HG02759 (cell line): ENCODE measurements at regions not wholly inside any gene's neighbourhood (a gene's known extent, or its start where the extent isn't known, plus 50 kb on each side); places are given as distances from the start of the nearest gene placed in this dataset.
A peak's percentile ranks its signal among the peaks of the same experiment; 100 is the strongest.

ENCODE experiments used
- ATAC-seq: cut with Tn5 transposase; IDR thresholded peaks from one replicate; pipeline ENCODE4 v1.9.1; 2021; ENCODE audit warnings: mild to moderate bottlenecking, moderate library complexity; ENCODE audit not compliant: unreplicated experiment

DNA sequence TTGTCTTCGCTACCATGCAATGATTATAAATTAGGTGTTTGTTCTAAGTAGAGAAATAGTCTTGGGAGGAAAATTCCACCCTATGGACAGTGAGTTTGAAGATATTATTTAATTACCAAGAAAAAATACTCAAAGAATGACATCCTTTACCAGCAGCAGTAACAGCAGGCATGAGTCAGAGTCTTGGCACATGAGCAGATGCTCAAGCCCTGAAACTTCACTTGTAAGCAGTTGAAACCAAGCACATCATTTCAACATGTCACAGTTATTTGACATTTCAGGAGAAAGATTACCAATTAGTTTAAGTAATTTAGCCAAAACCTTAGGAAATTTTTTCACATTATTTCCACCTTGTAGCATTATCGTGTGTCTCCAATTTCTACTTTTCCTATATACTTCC lies 99.2 kb downstream of the C12orf50 start:
- ATAC-seq: no peak

DNA sequence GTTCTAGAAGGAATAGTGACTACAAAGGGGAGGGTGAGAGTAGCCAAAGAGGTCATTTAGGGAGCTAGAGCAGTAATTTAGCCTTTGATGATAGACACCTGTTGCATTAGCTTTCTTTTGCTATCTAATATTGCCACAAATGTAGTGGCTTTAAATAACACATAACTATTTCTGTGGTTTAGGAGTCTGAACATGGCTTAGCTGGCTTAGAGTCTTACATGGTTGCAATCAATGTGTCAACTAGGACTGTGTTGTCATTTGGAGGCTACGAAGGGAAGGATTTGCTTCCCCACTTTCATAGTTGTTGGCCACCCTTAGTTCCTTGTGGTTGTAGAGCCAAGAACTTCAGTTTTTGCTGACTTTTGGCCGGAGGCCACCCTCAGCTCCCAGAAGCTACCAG lies 99.9 kb downstream of the C12orf50 start:
- no peak for ATAC-seq

DNA sequence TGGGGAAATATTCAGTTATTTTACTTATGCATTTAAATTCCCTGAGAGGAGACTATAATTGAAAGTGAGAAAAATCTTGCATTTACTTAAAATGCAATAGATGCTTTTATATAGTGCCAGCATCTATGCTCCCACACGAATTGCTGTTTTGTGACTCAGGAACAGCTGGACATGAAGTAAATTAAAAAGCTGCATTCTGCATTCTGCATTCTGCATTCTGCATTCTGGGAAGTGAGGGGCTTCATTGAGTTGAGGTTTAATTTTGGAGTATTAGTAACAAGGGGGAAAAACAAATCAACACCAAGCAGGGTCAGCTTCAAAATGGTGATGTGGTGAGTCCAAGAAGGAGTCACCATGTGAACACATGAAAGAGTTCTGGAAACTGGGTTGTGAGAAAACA lies 101.2 kb downstream of the C12orf50 start:
- ATAC-seq: no peak

DNA sequence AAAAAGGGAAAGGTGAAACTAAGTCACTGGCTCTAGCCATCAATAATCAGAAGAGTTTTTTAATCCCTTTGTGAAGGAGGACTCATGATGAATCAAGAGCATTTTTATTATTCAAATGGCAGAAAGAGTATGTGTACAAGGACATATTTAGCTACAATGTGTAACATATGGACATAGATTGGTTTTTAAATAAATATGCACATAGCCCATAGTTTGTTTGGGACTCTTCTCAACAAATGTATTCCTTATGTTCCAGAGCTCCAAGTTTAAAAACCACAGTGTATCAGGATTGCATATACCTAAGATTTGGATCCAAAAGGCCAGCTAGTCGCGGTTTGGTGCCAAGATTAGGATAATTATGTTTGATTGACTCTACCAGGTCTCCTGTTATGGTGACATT lies 104.2 kb downstream of the C12orf50 start:
- ATAC-seq: no peak

DNA sequence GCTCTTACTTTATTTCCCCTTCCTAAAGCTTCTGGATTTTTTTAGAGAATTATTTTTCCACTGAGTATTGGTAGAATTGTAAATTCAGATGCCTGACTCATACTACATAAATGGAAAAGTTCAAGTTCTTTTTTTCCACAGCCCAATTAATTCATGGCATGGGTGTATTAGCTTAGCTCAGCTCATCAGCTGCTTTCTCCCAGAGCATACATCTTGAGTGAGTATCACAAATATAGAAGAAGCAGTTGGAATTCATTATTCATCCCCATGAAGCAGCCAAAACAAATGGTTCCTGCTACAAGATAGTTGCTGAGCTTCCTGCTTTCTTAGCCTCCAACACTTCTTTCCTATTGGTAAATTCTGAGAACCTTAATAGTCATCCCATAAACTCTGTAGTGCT lies 105.1 kb downstream of the C12orf50 start:
- no peak for ATAC-seq

DNA sequence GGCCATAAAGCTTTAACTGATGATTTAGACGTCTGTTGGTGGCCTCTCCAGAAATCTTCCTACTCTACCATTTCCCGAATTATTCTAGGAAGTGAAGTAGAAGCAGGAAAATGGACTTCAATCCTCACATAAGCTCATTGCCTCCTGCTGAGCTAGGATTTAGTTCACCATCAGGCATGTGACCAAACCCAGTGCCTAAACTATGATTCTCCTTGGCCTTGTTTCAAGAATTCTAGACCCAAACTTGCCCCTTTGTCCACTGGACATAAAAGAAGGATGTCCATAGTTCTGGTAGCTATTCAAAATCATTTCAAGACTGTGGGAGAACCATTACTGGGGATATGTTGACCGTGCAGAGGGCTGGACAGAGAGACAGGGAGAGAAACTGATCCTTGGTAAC lies 105.8 kb downstream of the C12orf50 start:
- ATAC-seq: no peak

DNA sequence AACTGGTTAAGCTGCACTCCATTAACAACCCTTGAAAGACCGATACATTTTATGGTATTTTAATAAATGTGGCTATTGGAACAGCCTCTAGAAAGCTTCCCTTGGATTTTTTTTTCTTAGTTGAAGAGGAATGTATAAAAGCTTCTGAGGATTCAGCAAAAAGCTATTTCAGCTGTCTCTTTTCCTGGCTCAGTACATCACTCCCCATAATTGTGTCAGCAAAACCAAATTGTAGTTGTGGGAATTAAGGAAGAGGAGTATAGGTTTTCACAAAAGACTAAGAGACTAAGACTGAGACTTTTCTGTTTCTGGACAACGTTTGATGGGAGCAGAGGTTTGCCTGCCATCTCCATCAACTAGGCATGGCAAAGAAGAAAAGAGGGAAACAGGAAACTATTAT lies 106.5 kb downstream of the C12orf50 start:
- ATAC-seq: no peak

DNA sequence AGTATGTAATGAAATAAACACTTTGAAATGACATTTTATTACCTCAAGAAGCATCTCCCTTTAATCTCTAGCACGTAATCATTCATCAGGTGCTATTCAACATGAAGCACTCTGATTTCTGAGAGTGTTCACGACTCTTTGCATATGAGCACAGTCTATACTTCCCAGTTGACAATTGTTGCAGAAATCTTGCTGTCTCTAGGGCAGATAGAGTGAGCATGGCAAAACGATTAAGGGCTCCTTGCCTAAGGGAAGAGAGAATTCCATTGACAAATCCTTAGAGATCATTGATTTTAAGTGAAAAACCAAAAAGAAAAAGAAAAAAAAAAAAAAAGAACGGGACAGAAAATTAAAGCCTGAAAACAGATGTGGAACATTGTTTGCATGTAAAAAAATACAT lies 107.6 kb downstream of the C12orf50 start:
- no peak for ATAC-seq

DNA sequence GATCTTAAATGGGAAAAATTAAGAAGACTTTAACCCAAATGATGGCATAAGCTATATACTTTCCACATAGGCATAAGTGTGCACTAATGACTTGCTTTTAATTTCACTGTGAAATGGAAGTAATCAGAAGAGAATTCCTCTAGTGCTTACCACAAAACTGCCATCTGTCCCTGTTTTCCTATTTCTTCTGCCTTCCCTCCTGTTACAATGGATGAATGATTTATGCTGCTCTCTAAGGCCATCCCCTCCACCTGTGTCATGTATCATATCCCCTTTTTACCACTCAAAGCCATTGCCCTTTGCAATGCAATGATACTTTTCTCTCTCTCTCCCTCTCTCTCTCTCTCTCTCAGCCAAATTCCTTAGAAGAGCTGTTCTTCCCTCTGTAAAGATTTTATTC lies 109.1 kb downstream of the C12orf50 start:
- ATAC-seq: no peak

DNA sequence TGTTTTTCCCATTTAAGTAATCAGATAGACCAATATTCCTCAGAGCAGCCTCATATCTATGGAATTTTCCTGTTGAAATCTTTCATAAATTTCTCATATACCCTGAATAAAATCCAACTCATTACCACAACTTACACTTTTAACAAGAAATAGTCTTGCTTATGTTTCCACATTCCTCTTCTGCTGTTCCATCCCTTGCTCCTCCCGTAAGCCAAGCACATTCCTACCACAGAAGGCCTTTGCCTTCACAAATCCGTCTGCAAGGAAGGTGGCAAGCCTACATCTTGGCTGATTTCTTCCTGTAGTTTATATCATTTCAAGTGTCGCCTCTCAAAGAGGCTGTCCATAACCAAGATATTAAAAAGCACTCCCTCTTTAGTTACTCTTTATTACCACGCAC lies 127.7 kb downstream of the C12orf50 start:
- ATAC-seq: no peak

DNA sequence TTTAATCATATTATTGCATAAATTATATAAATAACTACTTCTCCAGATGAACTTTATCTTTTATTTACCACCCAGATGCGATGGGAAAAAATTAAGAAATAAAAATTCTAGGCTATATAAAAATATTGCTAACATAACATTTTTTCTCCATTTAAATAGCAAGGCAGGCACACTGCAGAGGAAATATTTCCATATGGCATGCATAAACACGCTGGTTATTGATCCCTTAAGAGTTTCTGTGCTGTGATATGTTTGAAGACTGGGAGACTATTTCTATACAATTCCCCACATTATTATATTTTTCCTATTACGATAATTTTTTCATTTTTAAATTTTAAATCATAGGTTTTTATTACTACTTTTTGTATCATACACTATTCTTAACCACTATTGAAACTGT lies 131.5 kb downstream of the C12orf50 start:
- no peak for ATAC-seq

DNA sequence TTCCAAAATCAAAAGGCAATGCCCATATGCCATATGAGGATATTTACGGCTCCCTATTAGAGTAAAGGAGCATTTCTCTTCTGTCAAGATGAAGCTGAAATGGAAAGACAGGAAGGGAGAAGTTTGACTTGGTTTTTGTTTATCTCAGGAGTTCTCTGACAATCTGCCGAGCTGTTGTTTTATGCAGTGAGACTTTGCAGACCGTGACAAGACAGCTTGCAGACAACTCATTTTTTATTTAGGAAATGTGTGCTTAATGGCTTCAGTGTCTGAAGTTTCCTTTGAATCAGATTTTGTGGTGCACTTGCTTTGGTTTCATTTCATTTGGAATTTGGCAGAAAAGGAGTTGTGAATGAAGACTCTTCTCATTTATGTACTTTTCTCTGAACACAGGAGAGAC lies 145.4 kb downstream of the C12orf50 start:
- ATAC-seq: no peak

DNA sequence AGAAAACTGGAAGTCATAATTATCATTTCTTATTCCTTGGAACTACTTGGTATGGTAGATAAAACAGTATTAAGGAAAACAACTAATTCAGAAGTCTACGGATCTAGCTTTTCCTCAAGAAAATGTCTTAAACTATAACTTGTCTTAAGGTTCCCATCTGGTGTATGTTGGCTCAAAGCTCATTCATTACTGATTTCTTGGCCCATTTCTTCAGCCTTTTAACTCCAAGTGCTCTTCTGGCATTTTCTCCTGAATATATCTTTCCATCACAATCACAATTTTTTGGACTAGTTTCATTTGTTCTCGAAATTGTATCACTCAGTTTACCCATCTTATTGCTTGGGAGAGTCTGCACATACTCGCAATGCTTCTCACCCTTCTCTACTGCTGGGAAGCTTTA lies 150.1 kb downstream of the C12orf50 start:
- ATAC-seq: no peak

DNA sequence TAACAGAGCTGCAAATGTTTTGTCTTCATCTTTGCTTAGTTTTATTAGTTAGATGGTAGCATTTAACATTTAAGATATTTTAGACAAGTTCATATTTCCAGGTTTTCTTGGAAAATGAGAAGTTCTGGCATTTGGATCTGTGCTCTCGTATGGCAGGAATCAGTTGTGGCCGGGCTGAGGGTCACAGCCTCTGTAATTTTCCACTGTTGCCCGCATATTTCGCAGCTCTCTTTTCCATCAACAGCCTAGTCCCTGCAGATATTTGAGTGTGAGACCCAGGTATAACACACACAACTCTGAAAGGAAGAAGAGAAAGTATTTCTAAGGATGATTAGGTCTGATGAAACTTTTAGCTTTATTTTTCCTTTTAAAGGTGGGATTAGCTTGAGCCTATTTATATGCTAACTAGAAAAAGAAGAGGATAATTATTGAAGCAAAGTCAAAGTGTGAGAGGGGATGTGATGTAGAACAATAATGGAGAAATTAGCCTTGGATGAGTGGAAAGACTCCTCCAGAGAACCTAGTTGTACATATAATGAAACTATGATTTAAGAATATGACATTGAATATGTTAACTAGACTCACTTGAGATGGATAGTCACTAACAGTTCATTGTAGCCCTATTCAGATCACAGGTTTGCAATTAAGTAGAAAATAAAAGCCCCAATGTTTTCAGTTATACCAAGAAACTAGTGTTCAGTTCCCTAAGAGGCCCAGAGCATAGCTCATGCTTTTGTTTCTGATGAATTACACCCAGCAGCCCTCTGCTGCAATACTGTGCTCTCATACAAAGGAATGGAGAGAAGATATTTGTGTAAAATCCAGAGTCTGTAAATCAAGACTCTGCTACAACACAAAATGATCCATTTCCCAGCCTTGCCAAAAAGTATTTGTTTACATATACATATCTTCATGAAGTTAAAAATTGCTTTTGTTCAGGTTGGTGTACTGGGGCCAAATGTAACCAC lies 158.4 kb downstream of the C12orf50 start:
- no peak for ATAC-seq

DNA sequence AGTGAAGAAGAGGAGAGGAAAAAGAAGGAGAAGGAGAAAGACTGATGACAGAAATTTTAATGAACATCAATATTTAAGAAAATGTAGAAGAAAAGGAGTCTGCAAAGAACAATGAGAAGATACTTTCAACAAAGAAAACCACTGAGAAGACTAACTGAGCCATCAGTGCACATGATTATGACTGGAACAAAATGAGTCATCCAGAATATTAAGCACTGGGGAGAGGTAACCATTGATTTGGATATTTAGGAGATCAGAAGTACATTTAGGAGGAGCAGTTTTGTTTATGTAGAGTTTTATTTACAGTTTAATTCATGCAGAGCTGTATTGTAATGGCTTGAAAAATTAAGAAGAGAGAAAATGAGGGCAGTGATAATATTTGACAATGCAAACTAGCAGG lies 159.1 kb downstream of the C12orf50 start:
- ATAC-seq: no peak

DNA sequence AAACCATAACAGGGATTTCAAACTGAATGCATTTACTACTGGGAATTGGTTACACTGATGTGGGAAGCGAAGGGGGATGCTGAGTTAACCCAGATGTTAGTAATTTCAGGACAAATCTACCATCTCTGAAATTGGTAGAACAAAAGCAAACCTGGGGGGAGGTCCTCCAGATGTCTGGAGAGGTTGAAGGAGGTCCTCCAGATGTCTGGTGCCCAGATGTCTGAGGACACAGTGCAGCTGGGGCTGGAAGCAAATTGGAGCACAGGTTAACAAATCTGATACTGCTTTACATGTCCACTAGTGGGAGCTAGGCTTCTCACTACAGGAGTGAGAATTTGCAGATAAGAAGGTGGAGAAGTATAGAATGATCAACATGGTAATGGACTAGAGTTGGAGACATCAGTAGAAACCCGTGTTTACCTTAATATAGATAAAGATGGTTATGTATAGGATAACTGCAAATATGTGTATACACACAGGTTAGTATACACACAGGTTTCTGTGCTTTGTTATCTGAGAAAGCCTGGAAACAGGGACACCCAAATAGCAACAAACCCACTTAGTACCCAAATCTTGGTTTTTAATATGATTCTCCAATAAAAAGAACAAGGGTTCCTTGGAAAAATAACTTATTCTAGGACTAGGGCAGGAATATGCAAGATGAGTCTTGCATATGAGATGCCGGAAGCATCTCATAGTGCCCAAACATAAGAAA lies 162.5 kb downstream of the C12orf50 start:
- peak; percentile 55 for ATAC-seq

DNA sequence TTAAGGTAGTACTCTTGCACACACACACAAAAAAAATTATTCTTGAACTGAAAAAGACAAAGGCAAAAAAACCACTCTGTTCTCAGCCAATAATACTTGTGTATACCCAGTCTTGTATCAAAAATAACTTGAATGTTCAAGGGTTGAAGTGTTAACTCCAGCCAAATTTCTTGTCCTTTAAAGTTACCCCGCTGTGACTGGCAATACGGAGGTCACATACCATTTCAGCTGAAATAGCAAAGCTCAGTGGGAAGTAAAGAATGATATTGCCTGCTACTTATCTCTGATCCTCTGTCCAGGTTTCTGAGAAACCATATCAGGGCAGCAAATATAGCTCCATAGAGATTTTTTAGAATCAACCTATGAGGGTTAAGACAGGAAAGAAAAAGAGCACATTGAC lies 167.4 kb downstream of the C12orf50 start:
- ATAC-seq: no peak

DNA sequence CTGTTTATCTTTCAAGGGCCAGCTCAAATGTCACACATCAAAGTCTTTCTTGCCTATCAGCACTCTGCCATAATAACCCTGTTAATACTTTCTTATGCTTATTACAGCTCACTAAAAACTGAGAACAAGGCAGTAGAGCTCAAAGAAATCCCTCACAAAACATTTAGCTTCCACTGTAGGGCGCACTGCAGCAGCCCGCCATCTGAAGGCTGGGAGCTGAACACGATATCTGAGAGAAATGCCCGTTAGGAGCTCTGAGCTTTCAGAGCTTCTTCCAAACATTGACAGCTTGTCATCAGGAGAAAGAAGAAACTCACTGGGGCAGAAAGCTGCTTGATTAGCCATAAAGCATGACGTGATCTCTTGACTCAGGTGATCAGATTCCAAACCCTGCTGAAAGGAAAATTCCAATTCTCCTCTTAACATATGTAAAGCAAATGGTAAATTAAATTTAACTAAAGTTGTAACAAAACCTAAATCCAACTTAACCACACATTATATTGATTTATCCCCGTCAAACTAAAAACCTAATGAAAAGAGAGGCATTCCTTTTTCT lies 175.7 kb downstream of the C12orf50 start:
- ATAC-seq: no peak

DNA sequence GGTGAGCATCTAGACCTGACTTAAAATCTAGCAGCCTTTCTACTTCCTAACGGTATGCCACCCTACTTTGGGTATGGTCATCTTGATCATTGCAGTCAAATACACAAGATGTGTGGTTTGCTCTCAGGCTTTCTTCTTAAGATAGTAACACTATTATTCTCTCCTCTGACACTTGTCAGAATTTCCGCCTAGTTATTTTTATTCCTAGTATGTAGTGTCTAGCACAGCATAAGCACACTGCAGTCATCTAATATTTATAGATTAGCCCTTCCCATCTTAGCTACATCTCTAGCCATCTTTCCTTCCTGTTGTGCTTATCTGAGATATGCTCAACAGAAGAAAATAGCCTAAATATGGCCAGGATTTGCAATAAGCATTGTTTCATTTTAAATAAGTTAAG lies 180.1 kb downstream of the C12orf50 start:
- no peak for ATAC-seq

DNA sequence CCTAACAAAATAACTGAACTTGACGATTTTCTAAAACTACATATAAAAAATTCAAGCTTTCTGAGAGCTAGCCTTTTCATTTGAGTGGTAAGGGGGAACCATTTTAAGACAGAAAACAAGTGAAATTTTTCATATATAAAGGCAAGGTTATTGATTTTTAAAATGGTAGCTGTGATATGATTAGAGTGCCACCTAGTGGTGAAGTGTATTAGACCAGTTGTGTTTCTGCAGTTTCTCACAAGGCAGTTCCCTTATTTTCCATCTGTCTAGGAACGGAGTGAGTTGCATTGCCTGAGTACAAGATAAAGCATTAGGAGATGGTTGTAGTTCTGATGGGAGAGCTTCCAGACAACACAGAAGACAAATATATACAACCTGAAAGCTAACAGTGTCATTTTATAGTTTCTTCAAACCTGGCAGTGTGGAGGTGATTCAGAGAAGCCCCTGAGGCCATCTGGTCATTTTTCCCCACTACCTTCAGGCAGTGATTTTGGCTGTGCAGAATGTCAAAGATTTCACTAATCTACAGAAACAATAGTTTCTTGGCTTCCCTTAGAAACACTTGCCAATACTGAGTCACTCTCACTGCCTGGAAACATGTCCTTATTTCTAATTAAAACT lies 180.8 kb downstream of the C12orf50 start:
- peak; percentile 79 for ATAC-seq

DNA sequence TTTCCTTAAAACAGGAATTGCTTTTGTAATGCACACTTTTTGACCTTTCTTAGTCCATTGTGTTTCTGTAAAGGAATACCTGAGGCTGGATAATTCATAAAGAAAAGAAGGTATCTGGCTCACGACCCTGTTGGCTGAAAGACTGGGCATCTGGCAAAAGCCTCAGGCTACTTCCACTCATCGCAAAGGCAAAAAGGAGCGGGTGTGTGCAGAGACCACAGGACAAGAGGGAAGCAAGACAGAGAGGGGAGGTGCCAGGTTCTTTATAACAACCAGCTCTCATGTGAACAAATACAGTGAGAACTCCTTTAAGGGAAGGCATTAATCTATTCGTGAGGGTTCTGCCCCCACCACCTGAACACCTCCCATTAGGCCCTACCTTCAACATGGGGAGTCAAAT lies 182.1 kb downstream of the C12orf50 start:
- no peak for ATAC-seq

DNA sequence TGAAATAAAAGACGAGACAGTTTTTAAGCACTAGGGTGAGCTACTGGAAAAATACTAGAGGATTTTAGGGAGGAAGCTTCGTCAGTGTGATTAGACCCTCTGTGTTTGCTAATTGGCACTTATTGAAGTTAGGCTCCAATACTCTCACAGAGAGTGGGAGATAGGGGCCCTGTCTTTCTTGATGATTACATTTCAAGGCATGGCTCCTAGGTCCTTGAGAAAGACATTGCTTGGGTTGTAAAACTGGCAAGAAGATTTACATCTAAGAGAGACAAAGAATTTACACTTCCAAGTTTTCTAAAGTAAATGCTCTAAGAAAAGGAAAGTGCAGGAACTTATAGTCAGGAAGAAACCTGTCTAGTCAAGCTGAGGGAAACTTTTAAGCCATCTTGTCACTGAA lies 183.2 kb downstream of the C12orf50 start:
- no peak for ATAC-seq
